ENCODE measurements at regions not wholly inside any gene's neighbourhood (a gene's known extent, or its start where the extent isn't known, plus 50 kb on each side); places are given as distances from the start of the nearest gene placed in this dataset.

- TF ChIP-seq CTCF (IDR thresholded peaks at IDR 0.05; ENCODE audit: low read length) (no peak), EZH2 (optimal IDR thresholded peaks at IDR 0.05; ENCODE audit: low read depth, low read length) (no peak)
Measured at GRCh38 chr6:146905181-146905704, 299.0 kb upstream of the STXBP5 start.

Data from MM.1S (cell line).